ENCODE measurements at regions not wholly inside any gene's neighbourhood (a gene's known extent, or its start where the extent isn't known, plus 50 kb on each side); places are given as distances from the start of the nearest gene placed in this dataset.

DNA sequence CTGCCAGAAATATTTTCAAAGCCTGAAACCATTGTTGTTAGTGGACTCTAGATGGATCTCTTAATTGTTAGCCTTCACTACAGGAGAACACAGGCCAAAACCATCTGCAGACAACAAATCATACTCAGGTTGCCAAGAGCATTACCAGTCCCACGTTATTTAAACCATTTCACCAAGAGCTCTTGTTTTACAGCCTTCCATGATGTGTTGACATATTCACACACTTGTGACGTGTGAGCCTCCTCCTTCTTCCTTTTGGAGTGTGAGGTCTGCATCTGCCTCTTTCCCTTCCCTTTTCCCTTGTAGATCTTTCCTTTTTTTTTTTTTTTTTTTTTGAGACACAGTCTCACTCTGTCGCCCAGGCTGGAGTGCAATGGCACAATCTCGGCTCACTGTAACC lies 279.0 kb downstream of the AUH start:
- H3K27ac ChIP-seq: no peak overlapping the region
- no peak for DNase-seq (ENCODE audit: low spot score)
- TF ChIP-seq, protein P1, sequence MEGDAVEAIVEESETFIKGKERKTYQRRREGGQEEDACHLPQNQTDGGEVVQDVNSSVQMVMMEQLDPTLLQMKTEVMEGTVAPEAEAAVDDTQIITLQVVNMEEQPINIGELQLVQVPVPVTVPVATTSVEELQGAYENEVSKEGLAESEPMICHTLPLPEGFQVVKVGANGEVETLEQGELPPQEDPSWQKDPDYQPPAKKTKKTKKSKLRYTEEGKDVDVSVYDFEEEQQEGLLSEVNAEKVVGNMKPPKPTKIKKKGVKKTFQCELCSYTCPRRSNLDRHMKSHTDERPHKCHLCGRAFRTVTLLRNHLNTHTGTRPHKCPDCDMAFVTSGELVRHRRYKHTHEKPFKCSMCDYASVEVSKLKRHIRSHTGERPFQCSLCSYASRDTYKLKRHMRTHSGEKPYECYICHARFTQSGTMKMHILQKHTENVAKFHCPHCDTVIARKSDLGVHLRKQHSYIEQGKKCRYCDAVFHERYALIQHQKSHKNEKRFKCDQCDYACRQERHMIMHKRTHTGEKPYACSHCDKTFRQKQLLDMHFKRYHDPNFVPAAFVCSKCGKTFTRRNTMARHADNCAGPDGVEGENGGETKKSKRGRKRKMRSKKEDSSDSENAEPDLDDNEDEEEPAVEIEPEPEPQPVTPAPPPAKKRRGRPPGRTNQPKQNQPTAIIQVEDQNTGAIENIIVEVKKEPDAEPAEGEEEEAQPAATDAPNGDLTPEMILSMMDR (IDR thresholded peaks at IDR 0.05): no peak

DNA sequence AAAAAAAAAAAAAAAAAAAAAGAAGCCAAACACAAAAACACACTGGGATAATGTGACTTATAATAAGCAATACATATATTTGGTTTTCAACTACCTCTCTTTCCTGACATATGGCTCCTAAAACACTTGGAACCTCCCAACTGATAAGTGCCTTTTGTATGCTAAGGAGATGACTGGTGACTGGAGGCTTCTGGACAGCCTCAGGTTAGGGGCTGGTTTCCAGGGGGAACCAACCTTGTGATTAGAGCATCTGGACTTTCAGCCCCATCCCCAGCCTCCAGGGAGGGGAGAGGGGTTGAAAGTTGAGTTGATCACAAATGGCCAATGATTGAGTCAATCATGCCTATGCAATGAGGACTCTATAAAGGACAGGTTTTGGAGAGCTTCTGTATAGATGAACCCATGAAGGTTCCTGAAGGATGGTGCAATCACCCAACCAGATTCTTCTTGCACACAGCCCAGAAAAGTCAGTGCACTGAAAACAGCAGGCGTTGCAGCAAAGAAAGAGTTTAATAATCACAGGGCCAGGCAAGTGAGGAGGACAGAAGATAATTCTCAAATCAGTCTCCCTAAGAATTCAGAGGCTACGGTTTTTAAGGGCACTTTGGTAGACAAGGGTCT lies 276.7 kb downstream of the AUH start:
- TF ChIP-seq, protein P1 (IDR thresholded peaks at IDR 0.05): no peak

More for the DNA sequence above, 279.0 kb downstream of the AUH start:
- H3K4me3 ChIP-seq: no peak overlapping the region

DNA sequence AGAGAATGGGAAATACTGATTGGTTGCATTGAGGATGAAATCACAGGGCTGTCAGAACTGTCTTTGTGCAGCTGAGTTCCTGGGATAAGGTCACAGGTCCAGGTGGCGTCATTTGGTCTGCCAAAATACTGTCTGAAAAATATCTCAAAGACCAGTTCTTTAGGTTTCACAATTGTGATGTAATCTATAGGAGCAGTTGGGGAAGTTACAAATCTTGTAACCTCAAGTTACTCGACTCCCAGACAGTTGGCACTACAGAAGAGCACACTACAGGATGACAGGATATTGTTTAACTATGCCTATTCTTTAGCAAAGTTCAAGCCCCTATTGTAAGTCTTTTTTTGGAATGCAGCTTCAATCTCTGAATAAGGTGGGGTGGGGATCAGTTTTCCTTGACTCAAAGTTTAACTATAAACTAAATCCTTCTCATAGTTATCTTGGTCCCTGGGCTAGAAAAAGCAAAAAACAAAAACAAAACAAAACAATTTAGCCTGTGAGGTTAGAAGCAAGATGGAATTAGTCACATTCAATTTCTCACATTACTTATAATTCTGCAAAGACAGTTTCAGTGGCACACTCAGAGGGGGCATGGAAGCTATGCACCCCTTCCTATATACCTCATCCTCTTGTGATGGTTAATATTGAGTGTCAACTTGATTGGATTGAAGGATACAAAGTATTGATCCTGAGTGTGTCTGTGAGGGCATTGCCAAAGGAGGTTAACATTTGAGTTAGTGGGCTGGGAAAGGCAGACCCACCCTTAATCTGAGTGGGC lies 276.0 kb downstream of the AUH start:
- Histone ChIP-seq H3K27ac (no peak overlapping the region), H3K4me3 (no peak overlapping the region)
- TF ChIP-seq, protein P1 (IDR thresholded peaks at IDR 0.05): no peak
- no peak for DNase-seq (ENCODE audit: low spot score)

More for the DNA sequence above, 276.7 kb downstream of the AUH start:
- H3K27ac ChIP-seq: no peak overlapping the region
- H3K4me3 ChIP-seq: no peak overlapping the region
- DNase-seq (ENCODE audit: low spot score): no peak

DNA sequence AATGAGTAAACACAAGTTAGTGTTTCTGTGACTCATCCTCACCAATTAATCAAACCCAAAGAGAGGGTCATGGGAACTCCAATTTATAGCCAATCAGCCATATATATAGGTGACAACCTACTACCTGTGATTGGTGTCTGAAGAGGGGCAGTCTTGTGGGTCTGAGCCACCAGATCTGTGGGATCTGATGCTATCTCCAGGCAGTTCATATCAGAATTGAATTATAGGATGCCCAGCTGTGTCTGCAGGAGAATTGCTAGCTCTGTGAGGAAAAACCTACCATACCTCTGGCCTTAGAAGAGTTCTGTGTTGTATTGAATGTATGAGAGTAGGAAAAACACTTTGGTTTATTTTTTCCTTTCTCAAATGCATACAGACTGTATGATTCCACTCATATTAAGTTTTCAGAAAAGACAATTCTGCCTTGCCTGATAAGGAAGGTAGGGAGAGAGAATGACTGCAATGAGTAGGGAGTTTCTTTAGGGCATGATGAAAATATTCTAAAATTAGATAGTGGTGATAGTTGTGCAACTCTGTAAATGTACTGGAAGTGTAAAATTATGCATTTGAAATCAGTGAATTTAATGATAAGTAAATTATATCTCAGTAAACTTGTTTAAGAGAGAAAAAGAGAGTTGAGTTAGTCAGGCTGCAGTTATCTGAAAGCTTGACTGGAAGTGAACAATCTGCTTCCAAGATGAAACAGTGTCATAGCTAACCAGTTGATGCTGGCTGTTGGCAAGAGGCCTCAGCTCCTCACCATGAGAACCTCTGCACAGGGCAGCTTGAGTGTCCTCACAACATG lies 274.9 kb downstream of the AUH start:
- TF ChIP-seq, protein P1 (IDR thresholded peaks at IDR 0.05): no peak
- no peak overlapping the region for H3K27ac ChIP-seq
- no peak overlapping the region for H3K4me3 ChIP-seq
- DNase-seq (ENCODE audit: low spot score): no peak

DNA sequence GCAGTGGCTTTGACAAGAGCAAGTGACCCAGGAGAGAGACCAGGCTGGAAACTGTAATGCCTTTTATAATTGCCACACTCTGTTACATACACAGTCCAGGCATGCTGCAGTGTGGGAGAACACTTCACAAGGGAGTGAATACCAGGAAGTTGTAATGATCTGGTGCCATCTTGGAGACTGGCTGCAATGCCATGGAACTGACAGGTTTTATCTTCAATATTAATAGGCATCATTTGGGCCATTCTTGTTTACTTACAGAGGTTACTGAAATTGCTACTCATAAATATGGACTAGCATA lies 274.3 kb downstream of the AUH start:
- Histone ChIP-seq H3K27ac (no peak overlapping the region), H3K4me3 (no peak overlapping the region)
- peak; percentile 12 for DNase-seq (ENCODE audit: low spot score)
- TF ChIP-seq, protein P1 (IDR thresholded peaks at IDR 0.05): no peak

DNA sequence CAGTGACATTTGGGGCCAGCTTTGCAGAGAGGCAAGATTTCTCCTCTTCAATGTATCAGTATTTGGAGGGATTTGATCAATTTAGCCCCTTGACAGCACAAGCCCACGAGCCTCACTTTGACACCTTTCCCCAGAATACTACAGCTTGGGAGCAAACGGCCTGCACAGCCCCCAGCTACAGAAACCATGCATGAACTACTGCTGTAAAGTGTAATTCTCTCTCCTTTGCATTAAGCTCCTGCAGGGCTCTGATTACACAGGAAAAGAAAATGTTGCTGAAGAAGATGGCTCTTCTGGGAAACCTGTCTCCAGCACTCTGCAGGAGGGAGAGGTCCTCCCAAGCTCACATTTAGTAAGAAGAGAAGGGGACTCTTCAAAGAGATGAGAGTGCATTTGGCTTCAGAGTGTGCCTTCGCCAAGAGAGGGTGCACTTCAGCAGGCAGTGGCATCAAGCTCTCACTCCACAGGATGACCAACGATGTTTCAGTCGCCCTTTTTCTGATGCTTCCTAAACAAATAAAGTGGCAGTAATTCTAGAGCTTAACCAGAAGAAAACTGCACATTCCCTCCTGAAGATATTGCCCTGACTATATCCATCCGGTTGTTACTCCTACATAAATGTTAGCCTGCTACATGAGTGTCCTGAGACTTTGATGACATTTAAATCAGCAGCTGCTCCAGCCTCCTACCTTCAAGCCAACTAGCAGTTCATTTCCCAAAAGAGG lies 272.2 kb downstream of the AUH start:
- Histone ChIP-seq H3K27ac (no peak overlapping the region), H3K4me3 (no peak overlapping the region)
- TF ChIP-seq, protein P1 (IDR thresholded peaks at IDR 0.05): no peak
- peak; percentile 61 for DNase-seq (ENCODE audit: low spot score)
